LNCAP (cell line): ENCODE measurements at regions not wholly inside any gene's neighbourhood (a gene's known extent, or its start where the extent isn't known, plus 50 kb on each side); places are given as distances from the start of the nearest gene placed in this dataset.

ENCODE experiments used
- TF ChIP-seq, protein P1 (sequence below): fragments of 450-650 bp; IDR thresholded peaks from 2 replicates; pipeline ENCODE4 v1.5.1; 2017; ENCODE audit warnings: mild to moderate bottlenecking

DNA sequence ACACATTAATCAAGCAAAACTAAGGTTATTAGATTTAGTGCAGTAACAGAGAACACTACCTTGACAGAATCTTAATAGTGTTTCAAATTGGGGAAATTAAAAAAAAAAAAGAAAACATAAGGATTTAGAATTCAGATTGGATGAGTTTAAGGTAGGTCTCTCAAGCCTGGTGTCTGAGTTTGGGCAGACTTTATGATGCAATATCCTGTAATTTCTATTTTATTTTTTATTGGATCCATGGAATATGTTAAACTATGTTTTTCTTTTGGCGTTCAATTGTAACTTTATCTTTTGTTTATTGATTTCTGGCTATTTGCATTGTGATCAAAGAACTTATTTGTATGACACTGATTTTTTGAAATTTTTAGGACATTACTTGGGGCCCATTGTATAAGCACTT lies 394.1 kb upstream of the NETO1 start:
- TF ChIP-seq, protein P1, sequence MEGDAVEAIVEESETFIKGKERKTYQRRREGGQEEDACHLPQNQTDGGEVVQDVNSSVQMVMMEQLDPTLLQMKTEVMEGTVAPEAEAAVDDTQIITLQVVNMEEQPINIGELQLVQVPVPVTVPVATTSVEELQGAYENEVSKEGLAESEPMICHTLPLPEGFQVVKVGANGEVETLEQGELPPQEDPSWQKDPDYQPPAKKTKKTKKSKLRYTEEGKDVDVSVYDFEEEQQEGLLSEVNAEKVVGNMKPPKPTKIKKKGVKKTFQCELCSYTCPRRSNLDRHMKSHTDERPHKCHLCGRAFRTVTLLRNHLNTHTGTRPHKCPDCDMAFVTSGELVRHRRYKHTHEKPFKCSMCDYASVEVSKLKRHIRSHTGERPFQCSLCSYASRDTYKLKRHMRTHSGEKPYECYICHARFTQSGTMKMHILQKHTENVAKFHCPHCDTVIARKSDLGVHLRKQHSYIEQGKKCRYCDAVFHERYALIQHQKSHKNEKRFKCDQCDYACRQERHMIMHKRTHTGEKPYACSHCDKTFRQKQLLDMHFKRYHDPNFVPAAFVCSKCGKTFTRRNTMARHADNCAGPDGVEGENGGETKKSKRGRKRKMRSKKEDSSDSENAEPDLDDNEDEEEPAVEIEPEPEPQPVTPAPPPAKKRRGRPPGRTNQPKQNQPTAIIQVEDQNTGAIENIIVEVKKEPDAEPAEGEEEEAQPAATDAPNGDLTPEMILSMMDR: no peak

GRCh38 chr18:73261243-73261642 lies 393.5 kb upstream of the NETO1 start:
- TF ChIP-seq, protein P1: no peak

- TF ChIP-seq, protein P1: no peak
Measured at GRCh38 chr18:73258375-73259087, 390.7 kb upstream of the NETO1 start.

DNA sequence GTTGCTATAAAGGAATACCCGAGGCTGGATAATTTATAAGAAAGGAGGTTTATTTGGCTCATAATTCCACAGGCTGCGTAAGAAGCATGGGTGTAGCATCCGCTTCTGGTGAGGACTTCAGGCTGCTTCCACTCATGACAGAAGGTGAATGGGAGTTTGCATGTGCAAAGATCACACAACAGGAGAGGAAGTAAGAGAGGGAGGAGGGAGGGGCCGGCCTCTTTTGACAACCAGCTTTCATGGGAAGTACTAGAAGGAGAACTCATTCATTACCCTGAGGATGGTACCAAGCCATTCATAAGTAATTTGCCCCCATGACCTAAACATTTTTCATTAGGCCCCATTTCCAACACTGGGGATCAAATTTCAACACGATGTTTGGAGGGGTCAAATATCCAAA lies 386.8 kb upstream of the NETO1 start:
- TF ChIP-seq, protein P1: no peak

- TF ChIP-seq, protein P1: no peak
Measured at GRCh38 chr18:73249030-73249429, 381.2 kb upstream of the NETO1 start.

- TF ChIP-seq, protein P1: no peak
Measured at GRCh38 chr18:73246763-73247162, 379.0 kb upstream of the NETO1 start.

DNA sequence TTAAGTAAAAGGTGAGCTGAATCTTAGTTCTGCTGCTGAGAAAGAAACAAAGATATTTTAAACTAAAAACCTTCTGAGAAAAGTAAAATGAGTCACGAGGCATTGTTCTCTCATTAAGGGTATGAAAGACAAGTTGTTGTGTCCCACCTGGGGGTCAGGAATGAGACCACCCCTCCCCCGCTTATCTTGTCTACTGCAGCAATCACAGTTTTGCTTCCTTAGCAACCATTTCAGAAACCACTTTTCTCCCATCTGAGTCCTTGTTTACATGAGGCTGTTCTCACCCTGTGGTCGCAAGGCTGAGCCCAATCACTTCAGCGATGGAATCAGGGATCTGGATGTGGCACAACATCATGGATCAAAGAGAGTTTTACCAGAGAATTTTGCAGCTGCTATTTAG lies 377.6 kb upstream of the NETO1 start:
- TF ChIP-seq, protein P1: no peak

DNA sequence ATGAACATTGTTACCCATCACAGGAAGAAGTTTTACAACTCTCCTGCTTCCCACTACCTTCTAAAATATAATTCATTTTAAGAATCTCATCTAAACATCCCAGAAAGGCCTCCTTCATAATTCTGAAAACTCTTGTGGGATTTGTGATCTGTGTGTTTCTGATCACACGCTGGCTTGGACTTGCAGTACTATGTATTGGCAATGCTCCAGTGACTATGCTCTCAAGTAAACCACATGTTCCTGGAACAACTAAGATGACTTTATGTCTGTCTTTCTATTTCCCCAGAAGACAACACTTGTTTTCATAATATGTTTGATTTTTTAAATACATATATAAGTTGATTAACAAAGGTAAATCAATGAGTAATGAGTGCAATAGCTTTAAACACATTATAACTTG lies 376.6 kb upstream of the NETO1 start:
- TF ChIP-seq, protein P1: no peak
